Testis (tissue), 2 donors: ENCODE measurements at regions not wholly inside any gene's neighbourhood (a gene's known extent, or its start where the extent isn't known, plus 50 kb on each side); places are given as distances from the start of the nearest gene placed in this dataset.

Experiments
- POLR2A ChIP-seq: fragments of 450-650 bp; IDR thresholded peaks from one replicate; pipeline ENCODE4 v1.6.1; 2017; ENCODE audit warnings: antibody characterized with exemption, mild to moderate bottlenecking, moderate library complexity
- TF ChIP-seq, protein P1 (sequence below), 3 experiments: fragments of 450-650 bp in 2 of 3; fragments of 200-600 bp in 1 of 3; sonication (generic) in 1 of 3; IDR thresholded peaks; one replicate each; pipeline ENCODE4 v1.5.1; 2016 to 2019; ENCODE audit warnings: antibody characterized with exemption in 3 of 3, mild to moderate bottlenecking in 2 of 3, moderate library complexity in 1 of 3

GRCh38 chr11:127334466-127334865 is 333.9 kb upstream of the KIRREL3 start:
- TF ChIP-seq, protein P1, sequence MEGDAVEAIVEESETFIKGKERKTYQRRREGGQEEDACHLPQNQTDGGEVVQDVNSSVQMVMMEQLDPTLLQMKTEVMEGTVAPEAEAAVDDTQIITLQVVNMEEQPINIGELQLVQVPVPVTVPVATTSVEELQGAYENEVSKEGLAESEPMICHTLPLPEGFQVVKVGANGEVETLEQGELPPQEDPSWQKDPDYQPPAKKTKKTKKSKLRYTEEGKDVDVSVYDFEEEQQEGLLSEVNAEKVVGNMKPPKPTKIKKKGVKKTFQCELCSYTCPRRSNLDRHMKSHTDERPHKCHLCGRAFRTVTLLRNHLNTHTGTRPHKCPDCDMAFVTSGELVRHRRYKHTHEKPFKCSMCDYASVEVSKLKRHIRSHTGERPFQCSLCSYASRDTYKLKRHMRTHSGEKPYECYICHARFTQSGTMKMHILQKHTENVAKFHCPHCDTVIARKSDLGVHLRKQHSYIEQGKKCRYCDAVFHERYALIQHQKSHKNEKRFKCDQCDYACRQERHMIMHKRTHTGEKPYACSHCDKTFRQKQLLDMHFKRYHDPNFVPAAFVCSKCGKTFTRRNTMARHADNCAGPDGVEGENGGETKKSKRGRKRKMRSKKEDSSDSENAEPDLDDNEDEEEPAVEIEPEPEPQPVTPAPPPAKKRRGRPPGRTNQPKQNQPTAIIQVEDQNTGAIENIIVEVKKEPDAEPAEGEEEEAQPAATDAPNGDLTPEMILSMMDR (IDR thresholded peaks at IDR 0.05) = no peak
- TF ChIP-seq POLR2A = no peak
